M059J (cell line): ENCODE measurements at regions not wholly inside any gene's neighbourhood (a gene's known extent, or its start where the extent isn't known, plus 50 kb on each side); places are given as distances from the start of the nearest gene placed in this dataset.
A peak's percentile ranks its signal among the peaks of the same experiment; 100 is the strongest.

Experiments
- DNase-seq: peaks from one replicate; pipeline ENCODE4 v3.0.0-alpha.2; 2012; ENCODE audit warnings: low read depth

- no peak for DNase-seq
Observed at GRCh38 chr11:69931060-69931910, 112.1 kb upstream of the FGF3 start.

DNA sequence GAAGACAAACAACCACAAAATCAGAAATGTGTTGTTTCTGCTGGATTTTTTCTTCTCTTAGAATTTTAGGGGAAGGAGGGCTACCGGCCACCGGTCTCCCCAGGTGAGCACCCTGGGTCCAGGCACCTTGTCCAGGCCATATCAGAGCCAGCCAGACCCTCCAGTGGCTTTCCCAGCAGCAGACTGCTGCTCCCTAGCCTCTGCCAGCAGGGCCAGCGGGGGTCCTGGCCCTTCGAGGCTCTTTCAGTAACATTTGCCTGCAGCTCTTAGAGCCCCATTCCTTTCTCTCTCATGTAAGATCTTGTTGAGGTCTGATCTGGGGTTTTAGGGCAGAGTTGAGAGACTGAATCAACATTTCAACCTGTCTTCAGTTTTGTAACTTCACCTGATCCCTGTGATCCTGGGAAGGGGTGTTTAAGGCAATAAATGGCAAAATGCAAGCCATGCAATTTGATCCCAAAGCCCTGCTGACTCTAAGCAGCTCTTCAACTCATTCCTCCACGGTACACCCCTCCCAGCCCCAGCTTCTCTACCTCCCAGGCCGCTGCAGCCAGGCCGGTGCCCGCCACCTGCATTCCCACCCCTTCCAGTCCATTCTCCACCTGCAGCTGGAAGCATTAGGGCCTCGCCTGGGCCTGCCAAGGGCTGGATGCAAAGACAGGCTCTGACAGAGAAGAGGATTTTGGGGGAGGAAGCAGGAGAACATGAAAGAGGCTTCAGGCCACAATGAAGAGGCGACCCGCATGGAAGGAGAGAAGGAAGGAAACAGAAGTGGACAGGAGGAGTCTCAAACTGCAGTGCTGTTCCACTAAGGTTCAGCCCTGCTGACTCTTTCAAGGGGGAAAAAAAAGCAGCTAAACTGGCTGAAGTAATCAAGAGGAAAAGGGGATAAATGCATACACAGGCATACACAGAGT is 113.0 kb upstream of the FGF3 start:
- DNase-seq, result no peak

GRCh38 chr11:69934861-69935494 is 115.8 kb upstream of the FGF3 start:
- peak; percentile 62 for DNase-seq

GRCh38 chr11:69935941-69936505 is 116.8 kb upstream of the FGF3 start:
- no peak for DNase-seq

- DNase-seq, result no peak
Observed at GRCh38 chr11:69936771-69937170, 117.6 kb upstream of the FGF3 start.

DNA sequence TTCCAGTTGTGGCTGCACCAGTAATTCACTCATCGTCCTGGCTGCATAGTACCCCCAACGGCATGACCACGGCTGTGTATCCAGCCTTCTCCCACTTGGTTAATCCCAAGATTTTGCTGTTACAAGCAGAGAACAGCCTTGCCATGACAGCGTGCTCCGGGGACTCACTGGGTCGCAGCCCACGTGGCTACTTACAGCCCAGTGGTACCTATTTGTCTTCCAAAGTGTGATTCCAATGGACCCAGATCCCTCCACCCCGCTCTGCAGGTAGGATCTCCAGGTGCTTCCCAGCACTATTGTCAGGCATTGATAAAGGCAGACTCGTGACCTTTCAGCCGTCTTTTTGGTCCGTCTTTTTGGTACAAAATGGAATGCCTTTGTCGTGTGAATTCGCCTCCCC is 119.0 kb upstream of the FGF3 start:
- DNase-seq, result no peak

GRCh38 chr11:69939551-69940245 is 120.5 kb upstream of the FGF3 start:
- peak; percentile 53 for DNase-seq

DNA sequence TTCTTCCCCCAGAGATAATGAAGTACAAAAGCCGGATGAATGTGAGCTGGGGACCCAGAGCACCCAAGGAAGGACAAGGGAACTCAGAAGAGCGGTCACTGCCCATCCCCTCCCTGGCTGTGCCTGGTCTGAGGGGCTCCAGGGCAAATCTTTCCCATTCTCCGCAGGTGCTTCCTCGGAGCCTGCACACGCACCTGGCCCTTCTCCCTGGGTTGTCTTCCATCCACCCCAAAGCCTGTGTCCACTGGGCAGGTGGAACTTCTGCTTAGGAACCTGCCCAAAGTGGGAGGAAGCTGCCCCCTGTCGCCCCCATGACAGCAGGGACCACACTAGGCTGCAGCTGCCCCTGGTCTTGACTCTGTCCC is 121.0 kb upstream of the FGF3 start:
- no peak for DNase-seq

GRCh38 chr11:69941546-69942332 is 122.5 kb upstream of the FGF3 start:
- DNase-seq, result no peak

DNA sequence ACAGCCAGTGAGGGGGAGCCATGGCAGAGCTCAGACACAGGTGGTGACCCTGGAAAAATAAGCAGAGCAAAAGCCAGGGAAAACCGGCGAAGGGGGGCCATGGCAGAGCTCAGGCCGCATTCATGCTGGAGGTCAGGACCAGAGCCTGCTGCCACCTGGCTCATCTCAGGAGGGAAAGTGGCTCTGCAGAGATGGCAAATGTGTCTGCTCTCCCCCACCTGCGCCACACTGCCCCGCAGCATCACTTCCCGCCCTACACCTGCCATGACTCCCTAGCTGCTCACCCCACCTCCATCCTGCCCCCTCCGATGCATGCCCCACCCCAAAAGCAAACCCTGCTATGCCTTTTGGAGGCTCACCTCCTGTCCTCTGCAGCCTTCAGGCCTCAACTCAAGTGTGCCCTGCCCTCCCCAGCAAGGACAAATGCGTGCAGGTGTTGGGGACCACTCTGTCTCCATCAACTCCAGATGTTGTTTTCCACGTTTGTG is 123.2 kb upstream of the FGF3 start:
- no peak for DNase-seq

GRCh38 chr11:69943066-69943465 is 123.8 kb upstream of the FGF3 start:
- peak; percentile 52 for DNase-seq

DNA sequence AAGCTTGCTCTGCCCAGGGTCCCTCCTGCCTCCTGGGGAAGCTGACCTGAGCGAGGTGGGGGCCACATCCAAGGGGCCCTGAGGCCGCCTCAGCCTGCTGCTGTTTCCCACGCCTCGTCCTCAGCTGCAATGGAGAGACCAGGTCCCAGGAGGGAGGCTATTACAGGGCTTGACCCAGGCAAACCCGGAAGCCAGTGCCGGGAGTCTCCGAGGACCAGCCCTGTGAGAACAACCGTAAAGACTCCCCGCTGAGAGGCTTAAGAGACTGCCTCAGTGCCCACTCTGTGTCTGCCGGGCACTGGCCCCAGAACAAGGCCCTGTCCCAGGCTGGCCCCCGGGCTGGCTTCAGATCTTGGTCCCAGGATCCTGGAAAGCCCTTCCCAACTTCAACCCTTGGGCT is 124.3 kb upstream of the FGF3 start:
- no peak for DNase-seq

DNA sequence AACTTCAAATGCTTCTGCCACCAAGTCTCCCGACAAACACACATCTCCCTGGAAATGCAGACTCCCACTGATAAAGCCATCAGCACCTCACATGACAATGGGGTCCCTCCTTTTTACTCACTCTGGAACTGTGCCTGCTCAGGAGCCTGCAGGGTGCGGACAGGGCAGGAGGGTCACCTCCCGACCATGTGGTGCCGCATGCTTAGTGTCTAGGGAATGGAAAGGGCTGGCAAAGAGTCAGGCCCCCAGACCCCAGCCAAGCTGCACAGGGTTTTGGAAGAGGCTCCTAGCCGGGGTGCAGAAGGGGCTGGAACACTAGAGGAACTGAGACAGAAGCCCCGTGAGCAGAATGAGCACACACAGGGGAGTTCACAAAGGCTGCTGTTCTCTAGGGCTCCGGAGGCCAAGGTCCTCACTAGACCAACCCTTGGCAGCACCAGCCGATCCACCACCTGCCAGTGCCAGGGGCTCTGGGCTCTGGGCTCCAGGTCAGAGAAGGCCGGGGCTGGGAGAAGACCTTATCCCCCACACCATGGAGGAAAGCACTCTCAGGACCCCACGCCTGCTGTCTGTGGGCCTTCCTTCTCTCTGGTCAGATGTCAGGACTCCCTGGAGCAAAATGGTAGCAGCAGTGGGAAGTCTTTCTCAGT is 125.1 kb upstream of the FGF3 start:
- DNase-seq, result no peak

- DNase-seq, result no peak
Observed at GRCh38 chr11:69945157-69945556, 125.9 kb upstream of the FGF3 start.

DNA sequence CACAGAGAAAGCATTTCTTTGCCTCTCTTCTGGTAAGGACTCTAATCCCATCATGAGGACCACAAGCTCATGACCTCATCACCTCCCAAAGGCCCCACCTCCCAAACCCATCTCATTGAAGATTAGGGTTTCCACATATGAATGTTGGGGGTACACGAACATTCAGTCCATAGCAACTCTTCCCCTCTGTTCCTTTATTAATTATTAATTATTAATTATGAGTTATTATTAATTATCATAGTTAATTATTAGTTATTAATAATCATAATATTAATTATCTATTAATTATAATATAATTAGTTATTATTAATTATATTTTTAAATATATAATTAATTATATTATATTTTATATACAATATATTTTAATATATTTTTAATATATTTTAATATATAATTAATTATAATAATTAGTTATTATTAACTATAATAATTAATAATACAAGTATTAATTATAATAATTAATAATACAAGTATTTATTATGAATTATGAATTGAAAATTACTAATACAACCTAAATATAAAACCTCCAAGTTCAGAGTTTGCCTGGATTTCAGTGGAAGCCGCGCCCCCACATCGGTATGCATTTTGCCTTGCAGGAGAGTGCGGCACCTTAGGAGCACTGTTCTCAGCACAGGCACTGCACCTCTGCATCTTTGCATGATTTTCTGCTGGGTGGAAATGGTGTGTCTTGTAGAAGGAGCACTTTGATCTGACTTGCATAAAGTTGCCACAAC is 128.0 kb upstream of the FGF3 start:
- no peak for DNase-seq

DNA sequence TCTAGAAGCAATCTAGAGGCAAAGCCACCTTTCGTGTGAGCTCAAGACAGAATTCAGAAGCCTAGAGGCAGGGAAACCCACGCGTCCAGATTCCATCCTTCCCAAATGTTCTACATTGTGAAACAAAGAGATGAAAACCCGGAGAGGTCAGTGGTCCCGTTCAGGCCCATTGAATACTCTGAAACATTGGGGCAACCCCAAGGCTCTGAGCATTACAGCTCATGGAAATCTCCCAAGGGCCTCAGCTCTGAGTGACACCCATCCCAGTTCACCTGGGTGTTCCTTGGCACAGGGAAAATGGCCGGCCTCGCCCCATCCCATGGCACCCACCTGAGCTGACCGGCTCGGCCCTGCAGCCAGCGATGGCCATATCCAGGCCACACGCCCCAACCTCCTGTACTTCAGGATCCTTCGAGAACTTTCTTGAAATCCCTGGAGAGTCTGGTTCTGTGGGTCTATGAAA is 128.6 kb upstream of the FGF3 start:
- DNase-seq, result no peak

- DNase-seq, result peak; percentile 81
Observed at GRCh38 chr11:69948256-69949141, 129.3 kb upstream of the FGF3 start.

GRCh38 chr11:69949327-69949726 is 128.8 kb upstream of the ANO1 start:
- peak; percentile 96 for DNase-seq
